Peyer's patch (tissue), 4 donors: ENCODE measurements at regions not wholly inside any gene's neighbourhood (a gene's known extent, or its start where the extent isn't known, plus 50 kb on each side); places are given as distances from the start of the nearest gene placed in this dataset.
A peak's percentile ranks its signal among the peaks of the same experiment; 100 is the strongest.

Experiments used
- DNase-seq, 3 donors: peaks; one replicate each; pipeline ENCODE4 v3.0.0-alpha.2; 2017 to 2019
- H3K27ac ChIP-seq, 4 donors: fragments of 200-600 bp; sonication (generic); one replicate each; pipeline ENCODE4 v1.5.1; 2016 to 2019
- H3K27me3 ChIP-seq, 2 donors: fragments of 200-600 bp; sonication (generic); one replicate each; pipeline ENCODE4 v1.5.1; 2019
- H3K36me3 ChIP-seq, 3 donors: fragments of 200-600 bp; sonication (generic); one replicate each; pipeline ENCODE4 v1.5.1; 2016 to 2019
- H3K4me1 ChIP-seq, 4 donors: fragments of 200-600 bp; sonication (generic); one replicate each; pipeline ENCODE4 v1.5.1; 2016 to 2019
- H3K4me3 ChIP-seq, 4 donors: fragments of 200-600 bp; sonication (generic); 1 replicate in 3 of 4; 2 replicates in 1 of 4; pipeline ENCODE4 v1.5.1; 2016 to 2019; ENCODE audit warnings: mild to moderate bottlenecking in 1 of 4
- H3K9me3 ChIP-seq, 4 donors: fragments of 200-600 bp; sonication (generic); one replicate each; pipeline ENCODE4 v1.5.1; 2016 to 2019; ENCODE audit warnings: mild to moderate bottlenecking in 1 of 4
- CTCF ChIP-seq, 6 experiments: fragments of 450-650 bp in 4 of 6; fragments of 200-600 bp in 2 of 6; sonication (generic) in 1 of 6; IDR thresholded peaks; one replicate each; pipeline ENCODE4 v1.5.1; 2017 to 2019; ENCODE audit warnings: antibody characterized with exemption in 6 of 6, mild to moderate bottlenecking in 3 of 6, moderate library complexity in 1 of 6
- POLR2A ChIP-seq, 2 donors: fragments of 450-650 bp; IDR thresholded peaks; one replicate each; pipeline ENCODE4 v1.5.1; 2017; ENCODE audit warnings: antibody characterized with exemption in 2 of 2, mild to moderate bottlenecking in 2 of 2, moderate library complexity in 2 of 2

GRCh38 chr20:23299673-23300050, 50.9 kb upstream of the NXT1 start:
- H3K27ac ChIP-seq: no peak overlapping the region
- no peak overlapping the region for H3K4me3 ChIP-seq
- no peaks in the 10 kb centered on the region for H3K4me1 ChIP-seq
- H3K27me3 ChIP-seq: no peaks in the 10 kb centered on the region
- no peaks in the 10 kb centered on the region for H3K9me3 ChIP-seq
- no peaks in the 10 kb centered on the region for H3K36me3 ChIP-seq
- DNase-seq: no peak
- TF ChIP-seq CTCF (IDR thresholded peaks at IDR 0.05) (no peak), POLR2A (IDR thresholded peaks at IDR 0.05) (no peak)

GRCh38 chr20:23298926-23299672, 51.5 kb upstream of the NXT1 start:
- no peaks in the 10 kb centered on the region for H3K27me3 ChIP-seq
- H3K4me1 ChIP-seq: no peaks in the 10 kb centered on the region
- no peaks in the 10 kb centered on the region for H3K9me3 ChIP-seq
- H3K27ac ChIP-seq: peak overlapping the region in 1 of 4 donors; percentile 30
- H3K36me3 ChIP-seq: no peaks in the 10 kb centered on the region
- no peak for DNase-seq
- TF ChIP-seq POLR2A (IDR thresholded peaks at IDR 0.05): no peak
- TF ChIP-seq CTCF (IDR thresholded peaks at IDR 0.05): no peak
- H3K4me3 ChIP-seq: no peak overlapping the region

GRCh38 chr20:23298155-23298554, 52.4 kb upstream of the NXT1 start:
- H3K9me3 ChIP-seq: no peaks in the 10 kb centered on the region
- TF ChIP-seq CTCF (IDR thresholded peaks at IDR 0.05): no peak
- TF ChIP-seq POLR2A (IDR thresholded peaks at IDR 0.05): no peak
- H3K27ac ChIP-seq: peak overlapping the region in 3 of 4 donors; percentile 38 to 78 (median 57)
- no peak for DNase-seq
- no peaks in the 10 kb centered on the region for H3K27me3 ChIP-seq
- H3K4me1 ChIP-seq: no peaks in the 10 kb centered on the region
- H3K36me3 ChIP-seq: no peaks in the 10 kb centered on the region
- no peak overlapping the region for H3K4me3 ChIP-seq

GRCh38 chr20:23296841-23297701, 53.5 kb upstream of the NXT1 start:
- no peak for DNase-seq
- Histone ChIP-seq H3K4me1 (no peaks in the 10 kb centered on the region), H3K27ac (peak overlapping the region in 3 of 4 donors; percentile 38 to 78 (median 57)), H3K9me3 (no peaks in the 10 kb centered on the region), H3K27me3 (no peaks in the 10 kb centered on the region), H3K4me3 (no peak overlapping the region), H3K36me3 (no peaks in the 10 kb centered on the region)
- TF ChIP-seq CTCF (IDR thresholded peaks at IDR 0.05) (no peak), POLR2A (IDR thresholded peaks at IDR 0.05) (no peak)

GRCh38 chr20:23295934-23296333, 54.7 kb upstream of the NXT1 start:
- Histone ChIP-seq H3K4me1 (no peaks in the 10 kb centered on the region), H3K27me3 (no peaks in the 10 kb centered on the region), H3K9me3 (no peaks in the 10 kb centered on the region), H3K36me3 (no peaks in the 10 kb centered on the region), H3K27ac (peak overlapping the region in 1 of 4 donors; percentile 9), H3K4me3 (no peak overlapping the region)
- TF ChIP-seq CTCF (IDR thresholded peaks at IDR 0.05) (no peak), POLR2A (IDR thresholded peaks at IDR 0.05) (no peak)
- no peak for DNase-seq
